Psoas muscle (tissue), 7 donors: ENCODE measurements at regions not wholly inside any gene's neighbourhood (a gene's known extent, or its start where the extent isn't known, plus 50 kb on each side); places are given as distances from the start of the nearest gene placed in this dataset.

Source experiments
- ATAC-seq, 4 donors: fragments of 200-7000 bp; cut with Tn5 transposase; one replicate each; pipeline ENCODE4 v1.9.1; 2020; ENCODE audit warnings: moderate library complexity in 3 of 4, mild to moderate bottlenecking in 2 of 4
- DNase-seq, 2 donors: peaks; one replicate each; pipeline ENCODE4 v3.0.0-alpha.2; 2020
- H3K27ac ChIP-seq: fragments of 200-600 bp; one replicate; pipeline ENCODE4 v1.8.0; 2022
- H3K27me3 ChIP-seq, 3 donors: fragments of 200-600 bp in 1 of 3; one replicate each; pipeline versions ENCODE4 v1.6.1 to v1.8.0; 2013 to 2022; ENCODE audit warnings: low read length in 2 of 3, mild to moderate bottlenecking in 2 of 3, moderate library complexity in 1 of 3; ENCODE audit not compliant: insufficient read depth in 3 of 3
- H3K36me3 ChIP-seq, 2 donors: fragments of 200-600 bp in 1 of 2; one replicate each; pipeline versions ENCODE4 v1.6.1 to v1.8.0; 2013 to 2022; ENCODE audit warnings: low read depth in 1 of 2, mild to moderate bottlenecking in 1 of 2, moderate library complexity in 1 of 2; ENCODE audit not compliant: insufficient read depth in 1 of 2
- H3K4me1 ChIP-seq: fragments of 200-600 bp; one replicate; pipeline ENCODE4 v1.8.0; 2022
- H3K4me3 ChIP-seq: fragments of 200-600 bp; one replicate; pipeline ENCODE4 v1.8.0; 2022; ENCODE audit warnings: mild to moderate bottlenecking
- H3K9me3 ChIP-seq: fragments of 200-600 bp; one replicate; pipeline ENCODE4 v1.8.0; 2022
- CTCF ChIP-seq: fragments of 200-600 bp; IDR thresholded peaks from one replicate; pipeline ENCODE4 v1.8.0; 2022; ENCODE audit warnings: antibody characterized with exemption
- WGBS, 3 donors: extraction: QIAGEN DNeasy Blood & Tissue Kit; methylation state at CpG; one replicate each; pipeline versions ENCODE4 v1.1.6 to v1.1.7; 2013; 5-methylcytosine and 5-hydroxymethylcytosine counted together
- intact Hi-C, 2 donors: fragments of 100-400 bp; cut with DNase I; formaldehyde crosslinking; loops; one replicate each; pipeline versions ENCODE4 v1.11.0 to v1.14.2; 2022
- donor health status: healthy with polysubstance abuse.
- donor health status: DM: no; HTN: no; CAD: no; lungs with moderate emphysema.
- donor health status: Bipolar disorder and iron deficiency.
- donor health status: healthy.
- donor health status: DM: yes; HTN: yes; CAD: no.
- donor health status: DM: no; HTN: no; CAD: no.
- donor health status: DM: yes; HTN: yes; CAD: no.

GRCh38 chr3:89656388-89656787, 549.0 kb downstream of the EPHA3 start:
- intact Hi-C loops: loop anchor here in 1 of 2 donors (2.0 kb wide), 1 partner anchor 70 kb away; no protein-coding TSS in a partner anchor
- WGBS, 3 donors: 77 to 96% (median 92%) methylated on average over 1 of the region's 1 CpG

GRCh38 chr3:89679686-89680085, 572.3 kb downstream of the EPHA3 start:
- no peak for DNase-seq
- TF ChIP-seq CTCF: no peak
- H3K27ac ChIP-seq: no peak overlapping the region
- no peak overlapping the region for H3K4me3 ChIP-seq
- intact Hi-C loops: no loop called here
- H3K27me3 ChIP-seq: peaks cover 0 to 2% (median 0%) of the 10 kb centered on the region in 3 donors
- ATAC-seq: no peak
- H3K36me3 ChIP-seq: no peaks in the 10 kb centered on the region
- WGBS, 3 donors: 87 to 94% (median 91%) methylated on average over 3 of the region's 3 CpGs
- H3K9me3 ChIP-seq: no peaks in the 10 kb centered on the region
- H3K4me1 ChIP-seq: no peaks in the 10 kb centered on the region

More at GRCh38 chr3:89656388-89656787, 549.0 kb downstream of the EPHA3 start:
- Histone ChIP-seq H3K4me1 (no peaks in the 10 kb centered on the region), H3K36me3 (no peaks in the 10 kb centered on the region), H3K27me3 (no peaks in the 10 kb centered on the region), H3K9me3 (peaks cover 5% of the 10 kb centered on the region), H3K27ac (no peak overlapping the region), H3K4me3 (no peak overlapping the region)
- DNase-seq (no peak), ATAC-seq (no peak)
- TF ChIP-seq CTCF: no peak

- Histone ChIP-seq H3K36me3 (no peaks in the 10 kb centered on the region), H3K4me1 (no peaks in the 10 kb centered on the region), H3K4me3 (no peak overlapping the region), H3K27me3 (no peaks in the 10 kb centered on the region), H3K9me3 (no peaks in the 10 kb centered on the region), H3K27ac (no peak overlapping the region)
- WGBS, 3 donors: 77 to 81% (median 77%) methylated on average over 2 of the region's 2 CpGs
- no peak for TF ChIP-seq CTCF
- intact Hi-C loops: no loop called here
- ATAC-seq (no peak), DNase-seq (no peak)
These were observed 575.1 kb downstream of the EPHA3 start for GRCh38 chr3:89682556-89682955.

GRCh38 chr3:89685731-89686130, 578.3 kb downstream of the EPHA3 start:
- intact Hi-C loops: no loop called here
- Histone ChIP-seq H3K36me3 (no peaks in the 10 kb centered on the region), H3K4me3 (no peak overlapping the region), H3K27ac (no peak overlapping the region), H3K4me1 (no peaks in the 10 kb centered on the region), H3K9me3 (no peaks in the 10 kb centered on the region), H3K27me3 (no peaks in the 10 kb centered on the region)
- ATAC-seq: no peak
- 84 to 97% (median 86%) methylated on average over 1 of the region's 1 CpG for WGBS, 3 donors
- TF ChIP-seq CTCF: no peak
- no peak for DNase-seq

- no peaks in the 10 kb centered on the region for H3K36me3 ChIP-seq
- 18 to 27% (median 19%) methylated on average over 2 of the region's 2 CpGs for WGBS, 3 donors
- H3K27me3 ChIP-seq: no peaks in the 10 kb centered on the region
- ATAC-seq (peak; percentile 57 to 96 (median 76)), DNase-seq (no peak)
- H3K4me1 ChIP-seq: no peaks in the 10 kb centered on the region
- no peaks in the 10 kb centered on the region for H3K9me3 ChIP-seq
- H3K27ac ChIP-seq: no peak overlapping the region
- no peak for TF ChIP-seq CTCF
- intact Hi-C loops: no loop called here
- H3K4me3 ChIP-seq: no peak overlapping the region
These were observed 583.2 kb downstream of the EPHA3 start for GRCh38 chr3:89690646-89691045.
